Right atrium auricular region (tissue), 2 donors: ENCODE measurements at regions not wholly inside any gene's neighbourhood (a gene's known extent, or its start where the extent isn't known, plus 50 kb on each side); places are given as distances from the start of the nearest gene placed in this dataset.
"Not testable (repeated sequence)": the region's sequence is repeated elsewhere in the genome, so short reads cannot be mapped to it uniquely, and the experiment has no call there.

Experiments used
- DNase-seq: peaks from one replicate; pipeline ENCODE4 v3.0.0-alpha.2; 2019; ENCODE audit warnings: low spot score
- H3K27ac ChIP-seq, 2 donors: fragments of 200-600 bp; sonication (generic); 1 replicate in 1 of 2; 2 replicates in 1 of 2; pipeline ENCODE4 v1.5.1; 2016 to 2019
- H3K27me3 ChIP-seq, 2 donors: fragments of 200-600 bp; sonication (generic); one replicate each; pipeline versions ENCODE4 v1.5.1 to v1.6.0; 2017 to 2019
- H3K36me3 ChIP-seq: fragments of 200-600 bp; sonication (generic); one replicate; pipeline ENCODE4 v1.5.1; 2016
- H3K4me1 ChIP-seq, 2 donors: fragments of 200-600 bp; sonication (generic); one replicate each; pipeline versions ENCODE4 v1.5.1 to v1.6.0; 2017 to 2019
- H3K4me3 ChIP-seq, 2 donors: fragments of 200-600 bp; sonication (generic); 1 replicate in 1 of 2; 2 replicates in 1 of 2; pipeline ENCODE4 v1.5.1; 2017 to 2019; ENCODE audit warnings: mild to moderate bottlenecking in 1 of 2, moderate library complexity in 1 of 2
- H3K9me3 ChIP-seq, 2 donors: fragments of 200-600 bp; sonication (generic); one replicate each; pipeline ENCODE4 v1.5.1; 2019
- CTCF ChIP-seq, 2 donors: fragments of 200-600 bp; sonication (generic); IDR thresholded peaks; one replicate each; pipeline ENCODE4 v1.5.1; 2019; ENCODE audit warnings: antibody characterized with exemption in 2 of 2

GRCh38 chr2:75833386-75833785, 122.7 kb upstream of the GCFC2 start:
- Histone ChIP-seq H3K4me3 (no peak overlapping the region), H3K27ac (no peak overlapping the region), H3K4me1 (no peaks in the 10 kb centered on the region), H3K9me3 (no peaks in the 10 kb centered on the region), H3K27me3 (no peaks in the 10 kb centered on the region), H3K36me3 (no peaks in the 10 kb centered on the region)
- no peak for DNase-seq
- no peak for TF ChIP-seq CTCF (IDR thresholded peaks at IDR 0.05)

- no peaks in the 10 kb centered on the region for H3K36me3 ChIP-seq
- no peak for TF ChIP-seq CTCF (IDR thresholded peaks at IDR 0.05)
- H3K4me1 ChIP-seq, result no peaks in the 10 kb centered on the region
- H3K9me3 ChIP-seq, result peaks cover 0 to 6% of the 10 kb centered on the region in 2 donors
- no peak for DNase-seq
- no peak overlapping the region for H3K4me3 ChIP-seq
- no peak overlapping the region for H3K27ac ChIP-seq
- no peaks in the 10 kb centered on the region for H3K27me3 ChIP-seq
Observed at GRCh38 chr2:75828826-75829225, 118.1 kb upstream of the GCFC2 start.

GRCh38 chr2:75823515-75823914, 112.8 kb upstream of the GCFC2 start:
- not testable (repeated sequence) for H3K4me1 ChIP-seq, H3K36me3 ChIP-seq, DNase-seq, H3K27ac ChIP-seq, H3K27me3 ChIP-seq, H3K9me3 ChIP-seq, H3K4me3 ChIP-seq

GRCh38 chr2:75822336-75822735, 111.6 kb upstream of the GCFC2 start:
- DNase-seq, result no peak

GRCh38 chr2:75820693-75821092, 110.0 kb upstream of the GCFC2 start:
- DNase-seq, result no peak
- no peak overlapping the region for H3K27ac ChIP-seq
- H3K4me1 ChIP-seq, result no peaks in the 10 kb centered on the region
- H3K36me3 ChIP-seq, result no peaks in the 10 kb centered on the region
- no peak overlapping the region for H3K4me3 ChIP-seq
- TF ChIP-seq CTCF (IDR thresholded peaks at IDR 0.05), result no peak
- no peaks in the 10 kb centered on the region for H3K27me3 ChIP-seq
- peaks cover 0 to 8% of the 10 kb centered on the region in 2 donors for H3K9me3 ChIP-seq

More at GRCh38 chr2:75822336-75822735, 111.6 kb upstream of the GCFC2 start:
- Histone ChIP-seq H3K36me3 (no peaks in the 10 kb centered on the region), H3K4me3 (no peak overlapping the region), H3K27ac (no peak overlapping the region), H3K27me3 (no peaks in the 10 kb centered on the region), H3K4me1 (no peaks in the 10 kb centered on the region), H3K9me3 (peaks cover 0 to 8% of the 10 kb centered on the region in 2 donors)
- TF ChIP-seq CTCF (IDR thresholded peaks at IDR 0.05), result no peak

GRCh38 chr2:75810611-75811330, 100.1 kb upstream of the GCFC2 start:
- DNase-seq, result no peak

More at GRCh38 chr2:75810611-75811330, 100.1 kb upstream of the GCFC2 start:
- Histone ChIP-seq H3K36me3 (no peaks in the 10 kb centered on the region), H3K4me3 (no peak overlapping the region), H3K27ac (no peak overlapping the region), H3K9me3 (no peaks in the 10 kb centered on the region), H3K27me3 (no peaks in the 10 kb centered on the region), H3K4me1 (no peaks in the 10 kb centered on the region)
- no peak for TF ChIP-seq CTCF (IDR thresholded peaks at IDR 0.05)
